HG03108 (cell line): ENCODE measurements at regions not wholly inside any gene's neighbourhood (a gene's known extent, or its start where the extent isn't known, plus 50 kb on each side); places are given as distances from the start of the nearest gene placed in this dataset.

Experiments used
- ATAC-seq: cut with Tn5 transposase; IDR thresholded peaks from one replicate; pipeline ENCODE4 v1.9.1; 2021; ENCODE audit warnings: moderate library complexity; ENCODE audit not compliant: unreplicated experiment

DNA sequence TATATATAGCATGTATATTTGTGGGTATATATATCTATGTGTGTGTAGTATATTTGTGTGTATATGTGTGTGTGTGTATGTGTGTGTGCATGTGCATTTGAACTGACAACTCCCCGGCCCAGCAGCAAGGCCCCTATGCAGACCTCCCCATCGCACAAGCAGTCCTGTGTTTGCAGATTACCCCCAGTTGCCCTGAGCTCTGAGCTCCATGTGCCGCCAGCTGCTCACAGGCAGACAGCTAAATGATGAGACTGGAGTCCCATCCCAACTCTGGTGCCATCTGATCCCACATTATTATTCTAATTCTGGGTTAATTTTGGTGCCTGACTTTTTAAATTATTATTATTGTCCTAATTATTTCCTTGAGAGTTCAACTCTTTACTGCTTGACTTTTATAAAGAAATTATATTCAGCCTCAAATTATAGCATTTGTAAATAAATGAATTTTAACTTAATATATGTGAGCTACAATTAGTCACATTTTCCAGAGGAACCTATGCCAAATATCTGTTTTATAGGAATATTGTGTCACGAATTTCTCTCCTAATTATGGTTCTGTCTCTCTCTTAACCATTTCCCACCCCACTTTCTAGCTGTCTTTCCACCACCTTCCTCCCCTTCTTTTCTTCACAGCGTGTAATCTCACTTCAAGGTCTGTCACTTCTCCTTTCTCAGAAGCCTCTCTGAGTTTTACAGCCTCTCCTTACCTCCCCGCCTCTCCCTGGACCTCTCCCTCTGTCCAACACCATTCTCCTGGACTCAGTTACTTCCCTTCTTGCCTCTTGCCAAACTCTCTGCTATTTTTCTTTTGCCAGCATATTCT lies 90.6 kb upstream of the SYNDIG1 start:
- no peak for ATAC-seq

DNA sequence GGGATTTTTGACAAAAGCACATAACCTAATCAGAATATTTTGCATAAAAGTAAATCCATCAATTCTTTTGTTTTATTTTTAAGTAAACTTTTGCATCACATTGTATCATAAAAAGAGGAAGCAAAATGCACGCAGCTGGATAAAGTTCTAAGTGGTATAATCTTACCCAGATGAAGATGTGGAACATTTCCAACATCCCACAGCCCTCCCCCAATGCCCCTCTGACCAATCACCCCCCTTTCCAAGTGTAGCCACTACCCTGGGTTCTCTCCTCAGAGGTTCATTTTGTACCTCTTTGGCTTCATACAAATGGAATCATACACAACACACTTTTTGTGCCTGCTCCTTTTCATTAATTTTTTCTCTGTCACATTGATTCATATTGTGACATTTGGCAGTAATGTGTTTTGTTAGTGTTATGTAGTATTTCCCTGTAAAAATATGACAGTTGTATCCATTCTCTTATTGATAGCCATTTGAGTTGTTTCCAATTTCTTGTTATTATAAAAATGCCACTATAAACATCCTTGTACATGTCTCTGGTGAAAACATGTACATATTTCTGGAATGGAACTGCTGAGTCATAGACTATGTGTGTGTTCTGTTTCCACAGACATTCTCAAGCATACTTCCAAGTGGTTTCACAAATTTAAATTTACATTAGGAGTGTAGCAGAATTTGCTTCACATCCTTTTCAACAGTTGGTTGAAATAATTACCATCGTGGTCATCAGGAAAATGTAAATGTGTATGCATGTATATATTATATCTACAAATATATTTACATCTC lies 92.9 kb upstream of the SYNDIG1 start:
- no peak for ATAC-seq

DNA sequence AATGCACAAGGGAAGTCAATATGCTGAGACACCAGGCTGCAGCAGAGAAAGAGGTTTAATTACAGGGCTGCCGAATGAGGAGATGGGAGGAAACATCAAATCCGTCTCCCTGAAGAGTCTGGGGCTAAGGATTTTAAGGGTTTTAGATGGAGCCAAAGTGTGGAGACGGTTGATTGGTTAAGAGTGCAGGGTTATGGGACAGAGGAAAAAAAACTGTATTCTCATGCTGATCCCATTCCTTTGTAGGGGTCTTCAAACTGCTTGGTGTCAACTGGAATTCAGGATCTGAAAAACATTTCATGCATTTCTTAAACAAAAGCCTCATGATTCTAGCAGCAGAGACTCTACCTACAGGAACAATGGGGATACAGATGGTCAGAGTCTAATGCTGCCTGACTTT lies 96.1 kb upstream of the SYNDIG1 start:
- no peak for ATAC-seq

DNA sequence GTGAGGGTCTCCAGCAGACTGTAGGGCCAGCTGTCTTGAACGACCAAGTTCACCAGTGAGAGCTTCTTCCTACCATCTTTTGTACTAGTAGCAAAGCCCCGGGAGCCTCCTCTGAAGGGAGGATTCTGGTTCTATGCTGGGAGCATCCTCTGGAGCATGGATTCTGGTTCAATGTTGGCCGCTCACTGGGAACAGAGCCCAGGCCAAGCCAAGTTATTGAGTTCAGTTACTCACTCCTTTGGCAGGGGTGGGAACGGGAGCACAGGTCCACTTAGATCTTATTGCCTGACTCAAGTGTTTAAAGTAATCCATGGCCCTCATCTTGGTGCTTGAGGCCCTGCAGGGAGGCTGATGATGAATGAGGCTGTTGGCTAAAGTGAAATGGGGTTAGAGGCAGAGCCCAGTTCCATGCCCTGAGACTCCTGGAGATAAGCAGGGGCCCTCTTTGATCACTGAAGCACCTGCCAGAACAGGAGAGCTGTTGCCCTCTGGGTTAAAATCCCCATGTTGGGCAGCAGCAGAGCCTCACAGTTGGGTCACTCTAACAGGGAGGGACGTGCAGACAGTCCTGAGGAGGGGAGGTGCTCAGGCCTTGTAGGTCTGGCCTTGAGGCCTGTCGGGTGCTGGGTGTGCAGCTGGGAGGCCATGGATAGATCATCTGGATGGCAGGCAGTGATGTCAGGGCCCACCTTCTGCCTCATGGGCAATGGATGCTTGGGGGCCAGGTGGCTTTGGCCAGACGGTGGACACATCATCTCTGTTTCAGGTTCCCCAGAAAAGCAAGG lies 98.3 kb upstream of the SYNDIG1 start:
- ATAC-seq, result no peak

DNA sequence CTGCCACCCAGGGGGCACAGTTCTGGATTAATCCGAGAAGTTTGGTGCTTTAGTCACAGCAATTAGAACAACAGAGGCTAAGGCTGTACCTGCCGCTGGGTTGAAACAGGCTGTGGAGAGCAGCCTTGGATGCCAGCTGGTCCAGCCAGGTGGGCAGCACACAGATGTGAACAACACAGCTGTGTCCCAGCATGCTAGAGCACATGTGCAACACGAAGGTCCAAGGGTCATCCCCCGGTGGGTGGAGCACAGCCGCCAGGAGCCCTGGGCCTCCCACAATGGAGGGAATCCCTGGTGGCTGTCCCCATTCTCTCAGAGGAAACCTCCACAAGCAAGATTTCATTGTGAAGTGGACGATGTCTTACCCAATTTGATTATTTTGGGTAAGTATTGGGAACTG lies 99.2 kb upstream of the SYNDIG1 start:
- no peak for ATAC-seq

DNA sequence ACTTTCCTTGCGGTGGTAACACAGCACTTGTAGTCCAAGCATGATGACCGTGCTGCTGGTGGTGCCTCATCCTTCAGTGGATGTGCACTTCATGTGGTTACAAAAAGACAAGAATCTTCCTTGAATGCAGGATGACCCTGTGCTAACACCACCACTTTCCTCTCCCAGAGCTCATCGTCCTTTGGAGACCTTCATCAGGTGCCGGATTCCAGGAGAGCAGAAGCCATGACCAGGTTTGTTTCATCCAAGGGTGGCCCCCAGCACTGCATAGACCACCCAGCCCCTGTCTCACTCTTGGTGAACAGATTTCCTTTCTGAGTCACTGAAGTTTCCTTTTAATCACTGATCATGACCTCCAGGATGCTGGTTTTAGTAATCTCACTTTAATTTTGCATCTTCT lies 101.2 kb upstream of the SYNDIG1 start:
- no peak for ATAC-seq

DNA sequence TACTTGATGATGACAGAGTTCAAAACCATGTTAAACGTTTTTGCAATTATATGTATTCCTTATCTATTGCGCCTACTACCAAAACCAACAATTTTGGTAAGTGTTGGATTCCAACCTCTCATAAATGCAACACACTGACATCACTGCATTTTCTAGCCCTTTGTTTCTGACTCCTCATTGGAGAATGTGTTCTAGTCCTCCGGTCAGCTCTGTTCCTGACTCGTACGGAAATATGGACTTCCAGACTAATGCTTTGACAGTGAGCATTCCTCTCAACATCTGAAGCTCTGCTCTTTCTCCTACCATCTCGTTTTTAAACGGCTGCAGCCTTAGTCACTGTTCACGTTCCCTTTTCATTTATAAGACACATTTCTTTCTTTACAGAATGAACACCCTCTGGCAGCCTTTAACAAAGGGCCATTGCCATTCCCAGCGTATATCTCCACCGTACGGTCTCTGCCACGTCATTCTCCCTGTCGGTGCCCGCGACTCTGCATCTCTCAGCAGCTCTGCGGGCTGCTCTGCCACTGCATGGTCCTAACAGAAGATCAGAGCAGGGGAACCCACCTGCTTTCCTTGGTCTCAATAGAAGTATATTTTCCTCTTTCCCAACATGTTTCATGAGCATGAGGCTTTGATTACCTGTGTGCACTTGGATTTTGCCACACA lies 103.0 kb upstream of the SYNDIG1 start:
- ATAC-seq, result no peak

DNA sequence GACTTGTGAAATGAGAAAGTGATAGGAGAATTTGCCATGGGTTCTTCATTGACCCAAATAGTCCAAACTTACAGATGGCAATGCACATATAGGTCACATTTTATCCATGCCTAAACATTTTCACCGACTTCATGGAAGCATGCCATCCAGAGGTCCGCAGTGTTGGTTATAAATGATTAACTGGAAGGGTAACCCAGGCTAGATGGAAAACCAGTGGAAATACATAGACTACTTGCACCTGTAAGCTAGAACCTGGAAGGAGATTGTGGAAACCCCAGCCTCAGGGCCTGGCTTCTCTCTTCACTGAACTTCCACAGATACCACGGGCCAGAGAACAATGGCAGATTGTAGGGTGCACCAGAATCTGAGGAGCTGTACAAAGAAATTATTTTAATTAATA lies 103.8 kb upstream of the SYNDIG1 start:
- no peak for ATAC-seq

DNA sequence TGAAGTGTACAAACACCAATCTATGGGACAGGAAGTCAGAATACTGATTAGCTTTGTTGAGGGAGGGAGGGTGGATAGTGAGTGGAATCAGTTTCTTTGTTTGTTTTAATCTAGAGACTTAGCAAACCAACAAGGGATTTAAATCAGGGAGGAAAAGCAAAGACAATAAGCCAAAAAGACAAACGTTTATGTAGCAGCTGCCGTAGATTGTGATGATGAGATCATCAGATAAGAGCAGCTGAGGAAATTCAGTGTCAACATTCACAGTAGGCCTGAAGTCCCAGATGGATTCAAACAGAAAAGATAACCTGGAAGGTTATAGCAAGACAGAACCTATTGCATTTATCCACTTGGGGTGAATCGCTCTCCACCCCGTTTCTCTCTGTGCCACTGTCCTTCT lies 104.9 kb upstream of the SYNDIG1 start:
- ATAC-seq, result no peak

DNA sequence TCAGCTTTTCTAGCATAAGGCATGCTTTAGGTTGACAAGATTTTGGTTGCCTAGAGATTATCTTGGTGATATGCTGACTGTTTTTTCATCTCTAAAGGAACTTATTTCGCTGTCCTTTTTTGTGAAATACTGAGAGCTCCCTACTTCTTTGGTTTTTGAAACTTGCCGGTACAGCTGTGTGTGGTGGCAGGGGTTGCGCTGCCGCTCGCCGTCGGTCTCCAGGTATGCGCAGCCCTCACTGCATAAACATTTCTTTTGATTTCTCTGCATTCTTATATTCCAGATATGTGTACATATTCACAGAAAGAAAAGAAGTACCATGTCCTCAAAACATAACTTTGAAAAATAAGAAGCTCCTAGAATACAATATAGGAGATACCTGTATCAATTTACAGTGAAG lies 106.4 kb upstream of the SYNDIG1 start:
- ATAC-seq, result no peak

DNA sequence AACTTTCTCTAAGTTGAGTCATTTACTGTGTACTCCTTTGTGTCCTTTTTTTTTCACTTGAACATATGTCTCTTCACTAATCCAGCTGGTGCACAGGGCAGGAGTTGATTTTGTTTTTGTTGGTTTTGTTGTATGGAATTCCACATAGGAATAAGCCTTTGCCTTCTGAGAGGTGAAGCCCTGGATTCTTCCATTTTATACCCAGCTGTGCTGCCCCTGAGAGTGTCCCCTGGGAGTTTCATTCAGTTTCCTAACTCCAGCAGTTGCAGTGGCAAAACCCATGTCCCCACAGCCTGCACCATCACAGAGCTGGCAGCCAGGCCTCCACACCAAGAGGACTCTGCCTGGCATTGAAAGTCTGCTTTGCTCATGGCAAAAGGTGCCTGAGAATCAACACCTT lies 107.3 kb upstream of the SYNDIG1 start:
- ATAC-seq, result no peak

DNA sequence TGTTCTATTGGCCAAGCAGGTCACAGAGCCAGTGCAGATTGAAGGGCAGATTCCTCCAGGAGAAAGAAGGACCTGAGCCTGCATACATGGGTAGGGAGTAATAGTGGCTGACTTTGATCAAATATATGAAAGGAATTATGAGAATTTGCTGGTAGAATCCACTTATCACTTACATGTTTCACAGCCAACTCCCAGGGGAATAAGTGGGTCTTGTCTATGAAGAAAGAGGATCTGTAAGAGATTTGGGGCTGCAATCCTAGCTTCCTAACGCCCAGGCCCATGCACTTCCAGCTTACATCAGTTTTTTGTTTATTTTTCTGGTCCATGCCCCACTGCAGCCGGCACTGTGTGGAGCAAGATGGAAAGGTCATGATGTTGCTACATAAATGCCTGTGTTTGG lies 107.9 kb upstream of the SYNDIG1 start:
- ATAC-seq, result no peak

DNA sequence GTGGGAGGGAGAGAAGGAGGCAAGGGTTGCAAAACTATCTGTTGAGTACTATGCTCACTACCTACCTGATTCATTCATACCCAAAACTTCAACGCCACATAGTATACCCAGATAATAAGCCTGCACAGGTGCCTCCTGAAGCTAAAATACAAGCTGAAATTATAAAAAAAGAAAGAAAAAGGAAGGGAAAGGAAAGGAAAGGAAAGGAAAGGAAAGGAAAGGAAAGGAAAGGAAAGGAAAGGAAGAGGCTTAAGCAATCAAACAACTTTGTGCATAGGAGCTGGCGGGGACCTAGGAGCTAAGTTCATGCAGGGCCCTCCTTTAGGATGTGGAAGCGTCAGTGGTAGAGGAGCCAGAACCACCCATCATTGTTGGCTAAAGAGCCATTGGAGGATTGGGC lies 108.9 kb upstream of the SYNDIG1 start:
- no peak for ATAC-seq

DNA sequence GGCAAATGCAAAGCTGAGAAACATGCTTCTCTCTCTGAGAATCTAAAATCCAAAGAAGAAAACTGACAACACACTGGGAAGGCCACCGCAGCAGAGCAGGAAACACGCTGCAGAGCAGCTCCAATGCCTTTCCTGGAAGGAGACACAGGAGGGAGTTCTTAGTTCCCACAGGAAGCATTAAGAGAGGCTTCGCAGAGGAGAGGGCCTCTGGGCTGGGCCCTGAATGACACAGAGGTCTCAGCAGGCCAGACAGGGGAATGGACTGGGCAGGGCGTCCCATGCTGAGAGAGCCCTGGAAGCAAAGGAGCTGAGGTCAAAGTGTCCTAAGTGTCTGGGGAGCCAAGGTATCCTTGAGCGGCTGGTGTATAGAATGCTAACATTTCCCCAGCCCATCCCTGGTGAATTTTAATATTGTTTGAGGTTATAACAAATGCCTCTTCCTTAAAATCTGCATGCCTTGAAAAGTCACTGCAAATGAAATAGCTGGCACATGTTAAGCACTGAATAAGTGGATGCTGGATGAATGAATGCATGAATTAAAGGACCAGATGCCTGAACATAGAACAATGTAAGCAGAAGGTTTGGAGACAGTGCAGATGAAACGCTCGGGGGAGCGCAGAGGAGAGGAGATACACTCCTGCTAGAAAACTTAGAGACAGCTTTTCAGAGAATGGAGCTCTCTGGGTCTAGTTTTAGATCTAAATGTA lies 110.0 kb upstream of the SYNDIG1 start:
- ATAC-seq, result no peak

DNA sequence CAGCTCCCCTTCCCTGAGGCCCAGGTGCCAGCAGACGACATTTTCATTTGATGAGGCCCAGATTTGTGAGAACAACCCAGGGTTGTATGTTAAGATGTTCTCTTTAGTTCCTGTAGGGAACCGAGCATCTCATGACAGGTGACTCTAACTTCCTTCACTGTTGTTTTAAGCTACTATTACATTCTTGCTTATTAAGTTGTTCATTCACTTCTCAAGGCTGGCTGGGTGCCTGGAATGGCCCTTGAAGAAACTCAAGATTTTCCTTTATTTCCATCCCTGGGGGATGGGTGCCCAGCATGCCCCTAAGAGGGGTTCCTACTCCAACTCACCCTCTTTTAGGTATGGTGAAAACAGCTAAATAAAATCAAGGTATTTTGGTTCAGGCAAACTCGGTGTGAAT lies 111.5 kb upstream of the SYNDIG1 start:
- no peak for ATAC-seq

DNA sequence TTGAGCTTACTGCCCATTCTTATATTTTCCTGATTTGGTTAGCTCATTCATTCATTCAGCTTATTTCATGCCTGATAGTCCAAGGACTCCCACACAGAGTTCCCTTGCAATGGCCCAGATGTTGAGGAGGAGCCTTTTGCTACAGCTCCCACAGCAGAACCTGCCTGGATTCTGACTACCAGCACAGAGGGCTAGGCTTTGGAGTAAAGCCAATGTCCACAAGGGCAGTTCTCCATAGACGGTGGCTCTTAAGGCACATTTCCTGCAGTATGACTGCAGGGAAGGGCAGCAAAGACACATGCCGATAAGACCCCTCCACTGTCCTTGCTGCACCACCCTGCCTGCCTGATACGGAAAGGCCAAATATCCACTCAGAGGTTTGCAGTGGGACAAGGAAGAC lies 112.3 kb upstream of the SYNDIG1 start:
- no peak for ATAC-seq

DNA sequence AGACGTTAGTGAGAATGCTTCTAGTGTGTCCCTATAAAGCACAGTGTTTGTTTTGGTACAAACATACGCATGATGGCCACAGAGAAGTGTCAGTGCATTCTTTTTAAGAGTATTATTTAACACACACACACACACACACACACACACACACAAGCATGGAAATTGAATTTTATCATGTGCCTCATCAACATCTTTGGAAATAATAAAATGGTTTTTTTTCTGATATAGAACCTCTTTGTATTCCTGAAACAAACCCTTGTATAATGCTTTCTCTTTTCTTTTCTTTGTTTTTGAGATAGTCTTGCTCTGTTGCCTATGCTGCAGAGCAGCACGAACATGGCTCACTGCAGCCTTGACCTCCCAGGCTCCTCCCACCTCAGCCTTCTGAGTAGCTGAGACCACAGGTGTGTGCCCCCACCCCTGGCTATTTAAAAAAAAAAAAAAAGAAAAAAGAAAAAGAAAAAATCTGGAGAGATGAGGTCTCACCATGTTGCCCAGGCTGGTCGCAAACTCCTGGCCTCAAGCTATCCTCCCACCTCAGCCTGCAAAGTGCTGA lies 116.2 kb upstream of the SYNDIG1 start:
- no peak for ATAC-seq

DNA sequence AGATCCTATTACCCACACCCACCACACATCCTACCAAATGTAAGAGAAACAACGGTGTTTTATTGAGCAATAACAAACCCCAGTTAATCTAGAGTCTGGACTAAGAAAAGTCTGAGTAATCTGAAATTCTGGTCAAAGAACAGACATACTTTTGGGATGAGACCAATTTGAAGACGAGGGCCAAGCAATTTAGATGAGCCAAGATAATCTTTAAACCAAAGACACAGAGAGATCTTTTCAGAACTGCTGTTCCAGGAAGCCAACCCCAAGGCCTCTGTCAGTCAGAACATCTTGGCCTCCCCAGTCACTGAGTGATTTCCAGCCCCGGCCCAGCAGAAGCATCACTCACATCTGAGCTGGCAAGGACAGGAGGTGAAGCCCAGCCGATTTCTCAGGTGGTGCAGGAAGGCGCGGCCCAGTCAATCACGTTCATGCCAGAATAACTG lies 118.5 kb upstream of the SYNDIG1 start:
- ATAC-seq, result no peak

DNA sequence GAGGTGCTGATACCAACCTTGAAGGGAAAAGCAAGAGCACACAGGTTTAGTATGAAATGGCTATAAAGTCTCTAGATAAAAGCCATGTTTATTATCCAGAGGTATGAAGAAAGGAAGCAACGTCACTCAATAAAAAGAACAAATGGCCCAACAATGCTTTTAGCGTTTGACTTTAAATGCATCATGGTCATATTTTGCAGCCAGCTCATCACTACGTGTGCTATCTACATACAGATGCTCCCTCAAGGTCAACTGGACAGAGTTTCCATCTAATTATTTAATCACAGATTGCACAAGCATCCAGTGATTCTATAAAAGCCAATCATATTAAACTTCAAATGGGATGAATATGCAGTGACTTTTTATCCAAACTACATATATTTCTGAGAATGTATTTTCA lies 127.6 kb upstream of the SYNDIG1 start:
- no peak for ATAC-seq

DNA sequence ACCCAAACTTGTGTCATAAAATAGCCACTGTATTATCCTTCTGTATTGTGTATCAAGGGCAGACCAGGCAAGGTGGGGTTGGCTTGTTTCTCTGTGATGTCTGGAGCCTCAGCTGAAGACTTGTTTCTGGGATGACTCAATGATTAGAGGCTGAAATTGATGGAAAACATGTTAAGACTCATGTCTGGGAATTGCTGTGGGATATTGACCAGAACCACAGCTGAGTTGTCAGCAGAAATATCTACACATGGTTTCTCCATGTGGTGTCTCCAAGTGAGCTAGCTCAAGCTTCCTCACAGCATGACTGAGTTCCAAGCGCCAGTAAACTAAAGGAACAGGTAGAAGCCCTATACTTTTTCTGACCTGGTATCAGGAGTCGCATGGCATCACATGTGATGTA lies 128.5 kb upstream of the SYNDIG1 start:
- no peak for ATAC-seq
